H1 (cell line): ENCODE measurements at regions not wholly inside any gene's neighbourhood (a gene's known extent, or its start where the extent isn't known, plus 50 kb on each side); places are given as distances from the start of the nearest gene placed in this dataset.

ENCODE experiments used
- CTCF ChIA-PET: fragments of 300-600 bp; sonication (Branson Sonifier 250); formaldehyde crosslinking; loops from one replicate; lab custom pipeline; 2021; ENCODE audit not compliant: partially characterized antibody; lab: Charles Lee
- POLR2A ChIA-PET: fragments of 300-600 bp; sonication (Branson Sonifier 250); formaldehyde crosslinking; loops from one replicate; lab custom pipeline; 2021; ENCODE audit warnings: inconsistent platforms; ENCODE audit not compliant: partially characterized antibody; lab: Charles Lee
- DNase-seq, 2 experiments: peaks; one replicate each; pipeline versions ENCODE4 v3.0.0 to v3.0.0-alpha.2; 2010 to 2022; ENCODE audit warnings: low spot score in 2 of 2, low read depth in 1 of 2, mixed read lengths in 1 of 2
- FAIRE-seq: peaks from 2 replicates; lab custom pipeline; 2011; peaks lifted over from hg19 to GRCh38; lab: Jason Lieb, UNC
- H2AFZ ChIP-seq: 2 replicates; pipeline ENCODE4 v1.8.1; 2012; ENCODE audit warnings: low read length, inconsistent platforms
- H2AK5ac ChIP-seq: 2 replicates; pipeline ENCODE4 v1.6.1; 2013; ENCODE audit warnings: low read depth, low read length
- H2BK120ac ChIP-seq: replicated peaks from 2 replicates; pipeline ENCODE3; 2013; ENCODE audit warnings: low read depth, low read length, inconsistent platforms
- H2BK12ac ChIP-seq: 2 replicates; pipeline ENCODE4 v1.6.1; 2013; ENCODE audit warnings: low read depth, low read length
- H2BK15ac ChIP-seq: 2 replicates; pipeline ENCODE4 v1.6.1; 2013; ENCODE audit warnings: low read length
- H2BK20ac ChIP-seq: 2 replicates; pipeline ENCODE4 v1.6.1; 2013; ENCODE audit warnings: low read length
- H2BK5ac ChIP-seq: 2 replicates; pipeline ENCODE4 v1.6.1; 2013; ENCODE audit warnings: low read depth, low read length
- H3K14ac ChIP-seq: 2 replicates; pipeline ENCODE4 v1.6.1; 2013; ENCODE audit warnings: inconsistent platforms; ENCODE audit not compliant: insufficient read length
- H3K18ac ChIP-seq: 2 replicates; pipeline ENCODE4 v1.6.1; 2013; ENCODE audit warnings: low read length; ENCODE audit errors: extremely low read depth
- H3K23ac ChIP-seq: 2 replicates; pipeline ENCODE4 v1.6.1; 2013; ENCODE audit warnings: inconsistent platforms; ENCODE audit not compliant: insufficient read length
- H3K23me2 ChIP-seq: 2 replicates; pipeline ENCODE4 v1.6.1; 2013; ENCODE audit warnings: low read depth, low read length
- H3K27ac ChIP-seq: 2 replicates; pipeline ENCODE4 v1.6.1; 2011; ENCODE audit warnings: low read depth, low read length, inconsistent platforms
- H3K27me3 ChIP-seq, 4 experiments: replicated peaks in 1 of 4; 1 replicate in 1 of 4; 2 replicates in 3 of 4; pipeline versions ENCODE4 v1.6.1 to v1.8.1; 2011 to 2013; ENCODE audit warnings: low read length in 3 of 4, mild to moderate bottlenecking in 3 of 4, inconsistent platforms in 2 of 4, mixed read lengths in 2 of 4, moderate library complexity in 1 of 4; ENCODE audit not compliant: control insufficient read depth in 3 of 4, insufficient read depth in 3 of 4; ENCODE audit errors: extremely low read depth in 1 of 4
- H3K36me3 ChIP-seq, 4 experiments: 2 replicates each; pipeline versions ENCODE4 v1.6.1 to v1.8.1; 2011 to 2013; ENCODE audit warnings: mild to moderate bottlenecking in 4 of 4, low read length in 3 of 4, moderate library complexity in 2 of 4, control low read depth in 1 of 4, inconsistent platforms in 1 of 4; ENCODE audit not compliant: insufficient read depth in 4 of 4, control insufficient read depth in 2 of 4
- H3K4ac ChIP-seq: replicated peaks from 2 replicates; pipeline ENCODE3; 2013; ENCODE audit warnings: low read length, low read depth, mixed read lengths, inconsistent platforms; ENCODE audit not compliant: insufficient read length
- H3K4me1 ChIP-seq, 4 experiments: replicated peaks in 1 of 4; 1 replicate in 1 of 4; 2 replicates in 3 of 4; pipeline versions ENCODE4 v1.6.1 to v1.8.1; 2011 to 2013; ENCODE audit warnings: low read length in 3 of 4, inconsistent platforms in 2 of 4, mixed read lengths in 1 of 4; ENCODE audit not compliant: insufficient read depth in 4 of 4, control insufficient read depth in 3 of 4
- H3K4me2 ChIP-seq, 2 experiments: 2 replicates each; pipeline versions ENCODE4 v1.6.1 to v1.8.1; 2011 to 2013; ENCODE audit warnings: low read depth in 2 of 2, low read length in 2 of 2, control low read depth in 1 of 2, inconsistent platforms in 1 of 2, mild to moderate bottlenecking in 1 of 2; ENCODE audit not compliant: insufficient read depth in 1 of 2
- H3K4me3 ChIP-seq, 4 experiments: fragments of 200-600, 300-600 bp in 1 of 4; sonication (generic), shearing (Covaris generic), sonication (Bioruptor Twin) in 1 of 4; 2 replicates each; pipeline versions ENCODE4 v1.5.1 to v1.8.1; 2011 to 2016; ENCODE audit warnings: low read length in 4 of 4, low read depth in 3 of 4, control low read depth in 2 of 4, inconsistent platforms in 2 of 4, mild to moderate bottlenecking in 2 of 4, mixed read lengths in 1 of 4, moderate library complexity in 1 of 4; ENCODE audit not compliant: insufficient read depth in 2 of 4; ENCODE audit errors: extremely low read depth in 1 of 4
- H3K56ac ChIP-seq: replicated peaks from 2 replicates; pipeline ENCODE3; 2013; ENCODE audit warnings: low read depth, mild to moderate bottlenecking, mixed read lengths, low read length, inconsistent platforms; ENCODE audit not compliant: insufficient read length
- H3K79me1 ChIP-seq: 2 replicates; pipeline ENCODE4 v1.6.1; 2013; ENCODE audit warnings: low read depth, low read length, control low read depth
- H3K79me2 ChIP-seq, 2 experiments: 2 replicates each; pipeline versions ENCODE4 v1.6.1 to v1.8.1; 2012 to 2013; ENCODE audit warnings: low read length in 2 of 2, mild to moderate bottlenecking in 2 of 2, inconsistent platforms in 1 of 2; ENCODE audit not compliant: insufficient read depth in 2 of 2, control insufficient read depth in 1 of 2
- H3K9ac ChIP-seq, 4 experiments: replicated peaks in 1 of 4; 1 replicate in 1 of 4; 2 replicates in 3 of 4; pipeline versions ENCODE4 v1.6.1 to v1.8.1; 2011 to 2013; ENCODE audit warnings: low read depth in 3 of 4, low read length in 3 of 4, control low read depth in 2 of 4, mild to moderate bottlenecking in 2 of 4, moderate library complexity in 2 of 4, inconsistent platforms in 1 of 4; ENCODE audit errors: extremely low read depth in 1 of 4
- H3K9me3 ChIP-seq, 2 experiments: 2 replicates each; pipeline versions ENCODE4 v1.6.1 to v1.8.1; 2012 to 2013; ENCODE audit warnings: mild to moderate bottlenecking in 2 of 2, moderate library complexity in 2 of 2, control low read depth in 1 of 2, inconsistent platforms in 1 of 2, low read depth in 1 of 2, low read length in 1 of 2, mixed read lengths in 1 of 2; ENCODE audit not compliant: insufficient read depth in 2 of 2
- H4K20me1 ChIP-seq, 2 experiments: replicated peaks in 1 of 2; 2 replicates each; pipeline versions ENCODE3 to v1.8.1; 2011 to 2013; ENCODE audit warnings: inconsistent platforms in 2 of 2, low read length in 2 of 2, mild to moderate bottlenecking in 1 of 2; ENCODE audit not compliant: insufficient read depth in 2 of 2, control insufficient read depth in 1 of 2
- H4K5ac ChIP-seq: 2 replicates; pipeline ENCODE4 v1.6.1; 2013; ENCODE audit warnings: low read length, low read depth, mixed read lengths, inconsistent platforms; ENCODE audit not compliant: insufficient read length
- H4K8ac ChIP-seq: 2 replicates; pipeline ENCODE4 v1.8.0; 2013; ENCODE audit warnings: mild to moderate bottlenecking, moderate library complexity, low read length, inconsistent platforms; ENCODE audit not compliant: insufficient read depth; ENCODE audit errors: extremely low read depth
- H4K91ac ChIP-seq: replicated peaks from 2 replicates; pipeline ENCODE3; 2013; ENCODE audit warnings: low read length, mixed read lengths, inconsistent platforms; ENCODE audit not compliant: insufficient read length
- KDM5A ChIP-seq: fragments of 200-600 bp; IDR thresholded peaks from 2 replicates; pipeline ENCODE4 v1.7.1; 2012; ENCODE audit warnings: mild to moderate bottlenecking, low read length, inconsistent platforms, mixed read lengths
- PHF8 ChIP-seq: fragments of 200-600 bp; sonication (generic); conservative IDR thresholded peaks from 2 replicates; pipeline ENCODE4 v1.7.1; 2012; ENCODE audit warnings: low read depth, mild to moderate bottlenecking, inconsistent platforms, low read length, moderate library complexity
- SP4 ChIP-seq: IDR thresholded peaks from 2 replicates; pipeline ENCODE4 v1.6.1; 2012; ENCODE audit warnings: low read length, inconsistent platforms
- WGBS, 2 experiments: shearing (Covaris generic) in 1 of 2; methylation state at CpG; one replicate each; pipeline versions ENCODE4 v1.1.6 to v1.1.7; 2013 to 2015; ENCODE audit warnings: low lambda C conversion rate in 2 of 2, mixed read lengths in 2 of 2, inconsistent platforms in 1 of 2, low coverage in 1 of 2, missing lambda C conversion rate in 1 of 2; ENCODE audit not compliant: insufficient replicate concordance in 2 of 2, insufficient coverage in 1 of 2, insufficient read length in 1 of 2; ENCODE audit errors: extremely low coverage in 1 of 2, missing lambda C conversion rate in 1 of 2; 5-methylcytosine and 5-hydroxymethylcytosine counted together

- Histone ChIP-seq H3K27ac (no peak overlapping the region), H4K20me1 (no peaks in the 10 kb centered on the region), H3K4me2 (no peak overlapping the region), H2AK5ac (no peak overlapping the region), H3K9me3 (no peaks in the 10 kb centered on the region), H3K23me2 (no peaks in the 10 kb centered on the region), H2BK5ac (no peak overlapping the region), H3K36me3 (no peaks in the 10 kb centered on the region), H3K9ac (no peak overlapping the region), H4K5ac (no peak overlapping the region), H4K91ac (no peak overlapping the region), H2AFZ (no peak overlapping the region), H3K4me3 (no peak overlapping the region), H2BK120ac (no peak overlapping the region), H2BK15ac (no peak overlapping the region), H2BK20ac (no peak overlapping the region), H3K4ac (no peak overlapping the region), H3K18ac (no peak overlapping the region), H3K4me1 (no peaks in the 10 kb centered on the region), H3K56ac (no peak overlapping the region), H3K27me3 (no peaks in the 10 kb centered on the region), H3K79me1 (no peaks in the 10 kb centered on the region), H2BK12ac (no peak overlapping the region), H3K23ac (no peak overlapping the region), H3K79me2 (no peaks in the 10 kb centered on the region), H4K8ac (no peak overlapping the region), H3K14ac (no peak overlapping the region)
- FAIRE-seq, result no peak
- CTCF ChIA-PET, result no interaction called here
- POLR2A ChIA-PET, result no interaction called here
- no peak for DNase-seq
- WGBS, 2 experiments, result 100% methylated on average over 3 of the region's 3 CpGs; no CpG with 5 or more reads in 1 of the 2 experiments
- TF ChIP-seq SP4 (no peak), PHF8 (no peak), KDM5A (no peak)
These were observed 1036.5 kb downstream of the NLGN4Y start for GRCh38 chrY:15560840-15561239.
